ENCODE measurements at regions not wholly inside any gene's neighbourhood (a gene's known extent, or its start where the extent isn't known, plus 50 kb on each side); places are given as distances from the start of the nearest gene placed in this dataset.

DNA sequence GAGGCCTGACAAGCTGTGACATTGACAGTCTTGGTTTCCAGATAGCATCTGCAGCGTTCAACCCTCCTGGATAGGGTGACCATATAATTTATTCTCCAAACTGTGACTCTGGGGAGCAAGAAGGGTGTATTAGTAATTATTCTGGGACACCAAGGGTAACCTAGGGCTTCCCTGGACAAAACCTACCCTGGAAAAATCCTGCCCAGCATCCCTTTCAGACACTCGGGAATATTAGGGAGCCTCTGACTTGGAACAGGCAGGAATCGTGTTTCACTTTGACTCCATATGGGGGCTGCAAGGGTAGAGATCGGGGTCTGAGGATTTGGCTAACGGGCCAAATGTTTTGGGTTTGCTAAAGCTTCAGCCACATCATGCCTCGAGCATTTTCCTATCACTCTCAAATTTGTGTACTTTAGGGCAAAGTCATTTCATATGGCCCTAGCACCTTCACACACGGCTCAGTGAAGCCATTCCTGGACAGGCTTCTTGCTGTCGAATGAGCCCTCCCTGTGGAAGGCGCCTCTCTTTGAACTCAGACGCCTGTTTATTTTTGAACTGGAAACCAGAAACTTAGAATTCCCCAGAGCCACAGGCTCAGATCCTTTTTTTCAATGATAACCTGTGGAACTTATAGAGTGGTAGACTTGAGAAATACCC lies 129.9 kb downstream of the DDX1 start:
- no peaks in the 10 kb centered on the region for H3F3A ChIP-seq (replicated peaks; ENCODE audit: low read depth)
- H3K36me3 ChIP-seq (ENCODE audit: insufficient read depth) = no peaks in the 10 kb centered on the region
- H4K20me1 ChIP-seq (replicated peaks; ENCODE audit: insufficient read depth) = no peaks in the 10 kb centered on the region
- no peaks in the 10 kb centered on the region for H3K79me2 ChIP-seq (replicated peaks; ENCODE audit: insufficient read depth)
- no peak overlapping the region for H3K4me3 ChIP-seq
- H3K36me3 Mint-ChIP-seq (ENCODE audit: low read depth) = no peaks in the 10 kb centered on the region
- H3K4me1 Mint-ChIP-seq = peaks cover 4% of the 10 kb centered on the region; the same call in 1 of the 3 replicates
- ATAC-seq = no peak
- no peak overlapping the region for H3K27ac Mint-ChIP-seq
- H3K27ac ChIP-seq (ENCODE audit: low read depth) = no peak overlapping the region
- peaks cover 12% of the 10 kb centered on the region; the same call in 1 of the 2 replicates for H3K9me2 ChIP-seq (ENCODE audit: insufficient read depth)
- no peak overlapping the region for H3K4me2 ChIP-seq
- H3K27me3 ChIP-seq (ENCODE audit: insufficient read depth) = no peaks in the 10 kb centered on the region
- no peak for DNase-seq (ENCODE audit: low spot score)
- no peak overlapping the region for H2AFZ ChIP-seq
- H3K4me3 Mint-ChIP-seq = no peak overlapping the region
- peaks cover 4% of the 10 kb centered on the region for H3K27me3 Mint-ChIP-seq (ENCODE audit: insufficient read depth, low read depth, poor library complexity)
- H3K4me1 ChIP-seq (ENCODE audit: insufficient read depth) = no peaks in the 10 kb centered on the region
- no peak for TF ChIP-seq STAT1 (IDR thresholded peaks at IDR 0.05; ENCODE audit: unreplicated experiment)
- no peak for TF ChIP-seq JUNB (IDR thresholded peaks at IDR 0.05; ENCODE audit: unreplicated experiment)
- no peak for TF ChIP-seq ZNF462 (CRISPR knock-in tag; IDR thresholded peaks at IDR 0.05)
- no peak for TF ChIP-seq NANOG (IDR thresholded peaks at IDR 0.05; ENCODE audit: borderline replicate concordance)
- TF ChIP-seq ZNF331 (CRISPR knock-in tag; IDR thresholded peaks at IDR 0.05; ENCODE audit: low read depth) = no peak
- no peaks in the 10 kb centered on the region for H3K9me3 Mint-ChIP-seq

GRCh38 chr2:15722980-15723379 lies 131.3 kb downstream of the DDX1 start:
- Histone ChIP-seq H3K27ac (ENCODE audit: low read depth) (no peak overlapping the region), H3K27me3 (ENCODE audit: insufficient read depth) (no peaks in the 10 kb centered on the region), H3K4me2 (no peak overlapping the region), H3K4me1 (ENCODE audit: insufficient read depth) (no peaks in the 10 kb centered on the region), H4K20me1 (replicated peaks; ENCODE audit: insufficient read depth) (no peaks in the 10 kb centered on the region), H2AFZ (no peak overlapping the region), H3K9me2 (ENCODE audit: insufficient read depth) (peaks cover 12% of the 10 kb centered on the region; the same call in 1 of the 2 replicates), H3K4me3 (no peak overlapping the region), H3K36me3 (ENCODE audit: insufficient read depth) (no peaks in the 10 kb centered on the region), H3K79me2 (replicated peaks; ENCODE audit: insufficient read depth) (no peaks in the 10 kb centered on the region), H3F3A (replicated peaks; ENCODE audit: low read depth) (no peaks in the 10 kb centered on the region)
- Mint-ChIP-seq H3K9me3 (no peaks in the 10 kb centered on the region), H3K27me3 (ENCODE audit: insufficient read depth, low read depth, poor library complexity) (peaks cover 4% of the 10 kb centered on the region), H3K27ac (no peak overlapping the region), H3K36me3 (ENCODE audit: low read depth) (no peaks in the 10 kb centered on the region), H3K4me1 (peaks cover 4% of the 10 kb centered on the region; the same call in 1 of the 3 replicates), H3K4me3 (no peak overlapping the region)
- ATAC-seq = no peak
- no peak for DNase-seq (ENCODE audit: low spot score)
- TF ChIP-seq CREB1 (CRISPR knock-in tag; IDR thresholded peaks at IDR 0.05; ENCODE audit: low read depth) = no peak
- TF ChIP-seq EZH2phosphoT487 (IDR thresholded peaks at IDR 0.05; ENCODE audit: unreplicated experiment) = no peak
- no peak for TF ChIP-seq POLR2AphosphoS5 (IDR thresholded peaks at IDR 0.05; ENCODE audit: low read depth)
- no peak for TF ChIP-seq EZH2 (IDR thresholded peaks at IDR 0.05; ENCODE audit: low read depth, unreplicated experiment)
- no peak for TF ChIP-seq ZNF331 (CRISPR knock-in tag; IDR thresholded peaks at IDR 0.05; ENCODE audit: low read depth)
- TF ChIP-seq, protein P1, sequence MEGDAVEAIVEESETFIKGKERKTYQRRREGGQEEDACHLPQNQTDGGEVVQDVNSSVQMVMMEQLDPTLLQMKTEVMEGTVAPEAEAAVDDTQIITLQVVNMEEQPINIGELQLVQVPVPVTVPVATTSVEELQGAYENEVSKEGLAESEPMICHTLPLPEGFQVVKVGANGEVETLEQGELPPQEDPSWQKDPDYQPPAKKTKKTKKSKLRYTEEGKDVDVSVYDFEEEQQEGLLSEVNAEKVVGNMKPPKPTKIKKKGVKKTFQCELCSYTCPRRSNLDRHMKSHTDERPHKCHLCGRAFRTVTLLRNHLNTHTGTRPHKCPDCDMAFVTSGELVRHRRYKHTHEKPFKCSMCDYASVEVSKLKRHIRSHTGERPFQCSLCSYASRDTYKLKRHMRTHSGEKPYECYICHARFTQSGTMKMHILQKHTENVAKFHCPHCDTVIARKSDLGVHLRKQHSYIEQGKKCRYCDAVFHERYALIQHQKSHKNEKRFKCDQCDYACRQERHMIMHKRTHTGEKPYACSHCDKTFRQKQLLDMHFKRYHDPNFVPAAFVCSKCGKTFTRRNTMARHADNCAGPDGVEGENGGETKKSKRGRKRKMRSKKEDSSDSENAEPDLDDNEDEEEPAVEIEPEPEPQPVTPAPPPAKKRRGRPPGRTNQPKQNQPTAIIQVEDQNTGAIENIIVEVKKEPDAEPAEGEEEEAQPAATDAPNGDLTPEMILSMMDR (conservative IDR thresholded peaks at IDR 0.05; ENCODE audit: low read depth in 2 of 2) = no peak

Data from GM23338 (cell line).